Stimulated activated CD4-positive, alpha-beta T cell treated with anti-CD3 and anti-CD28 coated beads, TNF-alpha, amount 100 ng/mL, for 4 hours (primary cell): ENCODE measurements at regions not wholly inside any gene's neighbourhood (a gene's known extent, or its start where the extent isn't known, plus 50 kb on each side); places are given as distances from the start of the nearest gene placed in this dataset.

ENCODE experiments used
- DNase-seq, 3 experiments: peaks; one replicate each; pipeline ENCODE4 v3.0.0-alpha.2; 2020; ENCODE audit warnings: low read depth in 3 of 3

GRCh38 chr5:173800340-173800739, 87.8 kb upstream of the CPEB4 start:
- no peak for DNase-seq

GRCh38 chr5:173801006-173801405, 87.1 kb upstream of the CPEB4 start:
- no peak for DNase-seq

- DNase-seq: no peak
These were observed 85.4 kb upstream of the CPEB4 start for GRCh38 chr5:173802670-173803165.

DNA sequence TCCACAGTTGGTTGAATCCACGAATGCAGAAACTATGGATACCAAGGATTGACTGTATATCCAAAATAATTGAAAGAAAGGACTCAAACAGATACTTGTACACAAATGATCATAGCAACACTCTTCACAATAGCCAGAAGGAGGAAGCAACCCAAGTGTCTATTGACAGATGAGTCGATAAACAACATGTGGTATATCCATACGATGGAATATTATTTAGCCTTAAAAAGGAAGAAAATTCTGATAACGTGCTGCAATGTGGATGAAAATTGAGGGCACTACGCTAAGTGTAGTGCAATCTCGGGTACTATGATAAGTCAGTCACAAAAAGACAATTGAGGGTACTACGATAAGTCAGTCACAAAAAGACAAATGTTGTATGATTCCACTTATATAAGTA, 83.6 kb upstream of the CPEB4 start:
- DNase-seq: no peak

GRCh38 chr5:173806270-173807035, 81.7 kb upstream of the CPEB4 start:
- DNase-seq: no peak

DNA sequence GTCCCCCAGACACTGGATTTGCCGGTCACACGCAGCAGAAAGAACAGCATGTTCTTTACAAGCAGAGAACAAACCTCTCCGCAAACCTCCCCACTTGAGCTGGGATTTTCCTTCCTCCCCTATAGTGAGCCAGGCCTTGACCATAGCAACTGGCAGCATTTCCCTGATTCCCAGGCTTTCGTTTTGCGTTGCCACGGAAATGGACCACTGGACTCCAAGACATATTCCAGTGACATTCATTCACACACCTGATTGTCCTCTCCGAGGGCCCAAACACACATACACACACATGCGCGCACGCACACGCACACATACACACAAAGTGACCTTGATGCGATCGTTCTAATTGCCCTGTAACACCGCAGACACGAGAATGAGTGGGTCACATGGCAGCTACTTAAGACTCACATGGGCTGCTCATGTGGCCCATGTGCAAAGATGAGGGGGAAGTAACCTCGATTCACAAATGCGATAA, 80.9 kb upstream of the CPEB4 start:
- DNase-seq: no peak

GRCh38 chr5:173808079-173808808, 79.9 kb upstream of the CPEB4 start:
- no peak for DNase-seq

DNA sequence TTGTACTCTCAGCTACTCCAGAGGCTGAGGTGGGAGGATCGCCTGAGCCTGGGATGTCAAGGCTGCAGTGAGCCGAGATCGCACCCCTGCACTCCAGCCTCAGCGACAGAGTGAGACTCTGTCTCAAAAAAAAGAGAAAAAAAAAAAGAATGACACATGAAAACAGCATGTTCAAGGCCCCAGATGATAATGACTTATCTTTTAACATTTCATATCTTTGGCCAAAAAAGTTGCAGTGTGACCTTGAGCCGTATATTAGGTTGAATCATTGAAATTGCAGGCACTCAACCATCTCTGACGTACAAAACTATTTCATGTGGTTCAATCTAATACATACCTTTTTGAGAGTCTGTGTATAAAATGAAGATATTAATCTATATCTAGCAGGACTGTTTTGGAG, 79.1 kb upstream of the CPEB4 start:
- no peak for DNase-seq

DNA sequence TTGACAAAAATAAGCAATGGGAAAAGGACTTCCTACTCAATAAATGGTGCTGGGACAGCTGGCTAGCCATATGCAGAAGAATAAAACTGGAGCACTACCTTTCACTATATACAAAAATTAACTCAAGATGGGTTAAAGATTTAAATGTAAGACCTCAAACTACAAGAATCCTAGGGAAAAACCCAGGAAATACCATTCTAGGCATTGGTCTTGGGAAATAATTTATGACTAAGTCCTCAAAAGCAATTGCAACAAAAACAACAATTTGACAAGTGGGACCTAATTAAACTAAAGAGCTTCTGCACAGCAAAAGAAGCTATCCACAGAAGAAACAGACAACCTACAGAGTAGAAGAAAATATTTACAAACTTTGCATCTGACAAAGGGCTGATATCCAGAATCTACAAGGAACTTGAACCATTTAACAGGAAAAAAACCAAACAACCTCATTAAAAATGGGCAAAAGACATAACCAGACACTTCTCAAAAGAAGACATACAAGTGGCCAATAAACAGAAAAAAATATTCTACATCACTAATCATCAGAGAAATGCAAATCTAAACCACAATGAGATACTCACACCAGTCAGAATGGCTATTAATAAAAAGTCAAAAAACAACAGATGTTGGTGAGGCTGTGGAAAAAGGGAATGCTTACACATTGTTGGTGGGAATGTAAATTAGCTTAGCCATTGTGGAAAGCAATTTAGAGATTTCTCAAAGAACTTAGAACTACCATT, 75.2 kb upstream of the CPEB4 start:
- no peak for DNase-seq

DNA sequence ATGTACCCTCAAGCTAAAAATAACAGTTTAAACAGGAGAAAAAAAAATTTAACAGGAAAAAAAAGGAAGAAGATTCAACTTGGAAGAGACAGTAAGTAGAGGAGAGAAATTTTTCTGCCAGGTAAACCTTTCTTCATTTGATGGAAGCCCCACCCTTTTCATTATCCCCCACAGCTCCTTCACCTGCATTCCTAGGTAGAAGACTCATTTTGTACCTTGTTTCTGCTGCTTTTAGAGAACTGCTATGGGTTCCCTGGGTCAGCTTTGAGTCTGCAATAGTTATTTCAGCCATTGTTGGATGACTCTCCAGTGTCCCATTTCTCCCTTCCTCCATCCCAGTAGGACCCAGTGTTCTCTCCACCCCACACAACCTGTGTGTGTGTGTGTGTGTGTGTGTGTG, 74.1 kb upstream of the CPEB4 start:
- DNase-seq: no peak

DNA sequence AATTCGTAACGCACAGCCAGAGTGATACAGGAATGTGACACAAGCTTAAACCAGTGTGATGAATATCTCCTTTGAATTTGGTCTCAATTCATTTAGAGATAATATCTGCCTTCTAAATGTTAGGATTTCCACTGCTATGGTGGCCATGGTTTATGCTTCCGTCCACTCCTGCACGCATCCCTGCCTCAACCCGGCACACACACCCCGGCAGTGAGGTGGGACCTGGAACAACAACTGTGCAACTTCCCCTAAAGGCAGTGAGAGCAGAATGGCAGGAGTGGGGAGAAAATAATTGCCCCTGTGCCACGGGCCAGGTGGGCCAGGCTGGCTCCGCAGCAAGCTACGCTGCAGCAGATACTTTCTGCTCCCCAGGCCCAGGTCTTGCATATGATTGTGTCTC, 72.6 kb upstream of the CPEB4 start:
- DNase-seq: no peak

DNA sequence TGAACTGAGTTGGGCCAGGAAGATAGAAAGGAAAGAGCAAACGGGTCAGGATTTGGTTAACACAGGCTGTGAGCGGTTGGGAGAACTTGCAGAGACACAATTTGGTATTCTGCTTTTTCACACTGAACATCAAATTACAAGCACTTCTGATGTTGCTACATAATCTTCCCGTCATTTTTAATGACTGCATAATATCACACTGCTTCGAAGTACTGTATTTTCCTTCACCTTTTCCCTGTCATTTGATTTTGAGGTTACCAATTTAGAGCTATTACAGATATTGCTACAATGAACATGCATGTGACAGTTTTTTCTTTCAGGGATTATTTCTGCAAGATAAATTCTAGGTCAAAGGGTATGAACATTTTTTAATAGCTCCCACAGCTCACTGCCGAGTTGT, 71.4 kb upstream of the CPEB4 start:
- no peak for DNase-seq

DNA sequence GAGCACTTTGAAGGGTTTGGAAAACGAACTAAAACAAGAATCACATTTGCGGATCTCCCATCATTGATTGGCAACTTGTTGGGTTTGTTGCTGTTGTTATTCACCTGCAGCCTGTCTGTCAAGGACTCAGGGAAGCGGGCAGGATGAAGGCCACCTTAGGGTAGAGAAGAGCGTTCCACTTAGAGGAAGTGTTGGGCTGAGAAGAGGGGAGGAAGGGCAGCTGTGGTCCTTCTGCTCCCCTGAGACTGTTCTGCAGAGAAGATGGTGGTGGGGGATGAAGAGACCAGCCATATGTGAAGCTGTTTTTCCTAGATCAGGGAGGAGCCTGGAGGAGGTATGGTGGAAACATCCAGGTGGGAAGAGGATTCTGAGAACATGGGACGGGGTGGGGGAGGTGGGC, 70.6 kb upstream of the CPEB4 start:
- no peak for DNase-seq

DNA sequence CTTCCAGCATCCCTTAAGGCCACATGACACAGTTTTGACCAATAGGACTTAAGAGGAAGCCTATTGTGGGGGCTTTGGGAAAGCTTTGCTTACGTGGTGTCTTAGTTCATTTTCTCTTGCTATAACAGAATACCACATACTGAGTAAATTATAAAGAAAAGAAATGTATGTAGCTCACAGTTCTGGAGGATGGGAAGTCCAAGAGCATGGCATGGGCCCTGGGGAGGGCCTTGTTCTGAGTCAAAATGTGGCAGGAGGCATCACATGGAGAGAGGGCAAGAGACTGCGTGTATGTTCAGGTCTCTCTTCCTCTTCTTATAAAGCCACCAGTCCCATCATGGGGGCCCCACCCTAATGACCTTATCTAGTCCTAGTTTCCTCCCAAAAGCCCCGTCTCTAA, 68.6 kb upstream of the CPEB4 start:
- no peak for DNase-seq

DNA sequence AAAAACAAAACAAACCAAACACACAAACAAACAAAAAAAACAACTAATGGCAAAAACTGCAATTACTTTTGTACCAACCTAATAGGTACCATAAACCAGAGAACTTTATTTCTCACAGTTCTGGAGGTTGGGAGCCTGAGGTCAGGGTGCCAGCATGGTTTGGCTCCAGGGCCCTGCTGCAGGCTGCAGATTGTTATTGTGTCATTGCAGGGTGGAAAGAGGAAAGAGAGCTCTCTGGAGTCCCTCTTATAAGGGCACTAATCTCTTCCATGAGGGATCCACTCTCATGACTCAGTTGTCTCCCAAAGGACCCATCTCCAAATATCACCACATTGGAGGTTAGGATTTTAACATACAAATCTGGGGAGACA, 64.9 kb upstream of the CPEB4 start:
- DNase-seq: no peak

DNA sequence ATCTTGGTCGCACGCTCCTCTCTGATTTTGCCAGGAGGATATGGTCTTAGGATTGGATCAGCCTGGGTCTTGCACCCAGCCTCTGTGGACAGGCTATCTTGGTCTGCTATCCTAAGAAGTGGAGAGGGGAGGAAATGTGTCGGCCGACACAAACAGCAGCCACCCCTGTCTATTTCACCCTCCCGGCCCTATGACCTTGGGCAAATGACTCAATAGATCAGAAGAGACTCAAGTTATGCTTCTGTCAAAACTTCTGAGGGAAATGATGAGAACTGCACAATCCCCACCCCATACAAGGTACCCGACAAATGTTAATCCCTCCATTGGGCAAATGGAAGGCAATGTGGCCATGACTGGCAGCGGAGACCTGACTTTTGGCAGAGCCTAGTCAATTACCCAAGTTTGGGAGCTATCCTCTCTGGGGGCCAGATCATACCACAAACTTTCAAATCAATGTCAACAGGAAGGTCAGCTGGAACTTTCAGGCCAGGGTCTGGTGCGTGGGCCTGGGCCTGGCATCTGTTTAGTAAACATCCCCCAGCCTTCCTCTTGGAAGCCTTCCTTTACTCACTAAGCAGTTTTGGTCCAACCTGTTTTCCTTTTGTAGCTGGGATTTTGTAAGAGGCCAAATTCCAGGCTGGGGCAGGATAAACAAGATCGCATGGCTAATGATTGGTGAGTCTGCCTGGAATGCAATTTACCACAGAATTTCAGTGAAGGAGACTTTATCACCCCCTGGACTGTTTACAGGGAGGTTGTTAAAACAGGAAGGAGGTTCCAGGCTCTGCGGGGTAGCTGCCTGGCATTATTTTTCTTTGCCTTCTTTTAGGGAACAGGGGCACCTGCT, 64.2 kb upstream of the CPEB4 start:
- no peak for DNase-seq

- no peak for DNase-seq
These were observed 62.8 kb upstream of the CPEB4 start for GRCh38 chr5:173825215-173825865.

- DNase-seq: no peak
These were observed 62.1 kb upstream of the CPEB4 start for GRCh38 chr5:173826086-173826427.

- DNase-seq: no peak
These were observed 61.5 kb upstream of the CPEB4 start for GRCh38 chr5:173826428-173827350.

DNA sequence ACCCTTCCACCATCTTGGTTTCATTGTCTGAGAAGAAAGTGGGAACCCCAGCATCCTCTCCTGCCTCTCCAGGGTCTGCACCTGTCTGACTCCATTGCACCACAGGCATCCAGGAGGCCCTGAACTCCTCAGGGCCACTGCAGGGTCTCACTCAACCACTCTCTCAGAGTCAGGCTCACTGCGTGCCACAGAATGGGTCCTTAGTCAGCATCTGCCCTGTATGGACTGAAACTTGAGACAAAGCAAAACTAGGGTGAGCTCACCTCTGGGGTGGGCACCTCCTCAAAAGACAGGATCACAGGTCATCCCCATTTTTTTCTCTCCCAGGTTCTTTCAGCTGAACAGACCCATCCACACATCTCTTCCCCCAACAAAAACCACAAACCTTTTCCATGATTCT, 59.2 kb upstream of the CPEB4 start:
- no peak for DNase-seq
